CD14-positive monocyte (primary cell): ENCODE measurements at regions not wholly inside any gene's neighbourhood (a gene's known extent, or its start where the extent isn't known, plus 50 kb on each side); places are given as distances from the start of the nearest gene placed in this dataset.

Experiments used
- DNase-seq, 3 donors: peaks; one replicate each; pipeline ENCODE4 v3.0.0-alpha.2; 2011 to 2022
- H2AFZ ChIP-seq: 2 replicates; pipeline ENCODE4 v1.6.0; 2012; ENCODE audit warnings: mild to moderate bottlenecking, low read depth, low read length, inconsistent platforms; ENCODE audit not compliant: insufficient read depth, poor library complexity, severe bottlenecking
- H3K27ac ChIP-seq, 2 donors: 1 replicate in 1 of 2; 2 replicates in 1 of 2; pipeline ENCODE4 v1.5.1; 2012 to 2013; ENCODE audit warnings: low read length in 2 of 2, control low read depth in 1 of 2, inconsistent platforms in 1 of 2, low read depth in 1 of 2, mild to moderate bottlenecking in 1 of 2
- H3K27me3 ChIP-seq, 2 donors: one replicate each; pipeline versions ENCODE4 v1.6.0 to v1.6.1; 2011 to 2013; ENCODE audit warnings: low read length in 2 of 2; ENCODE audit not compliant: control insufficient read depth in 2 of 2, insufficient read depth in 2 of 2
- H3K36me3 ChIP-seq, 2 donors: replicated peaks in 1 of 2; 1 replicate in 1 of 2; 2 replicates in 1 of 2; pipeline versions ENCODE4 v1.5.1 to v1.6.1; 2012 to 2013; ENCODE audit warnings: low read length in 2 of 2, control low read depth in 1 of 2, inconsistent platforms in 1 of 2, mild to moderate bottlenecking in 1 of 2; ENCODE audit not compliant: insufficient read depth in 2 of 2, control insufficient read depth in 1 of 2
- H3K4me1 ChIP-seq, 2 donors: 1 replicate in 1 of 2; 2 replicates in 1 of 2; pipeline versions ENCODE4 v1.5.1 to v1.6.1; 2012 to 2013; ENCODE audit warnings: low read length in 2 of 2, control low read depth in 1 of 2, inconsistent platforms in 1 of 2, mild to moderate bottlenecking in 1 of 2, moderate library complexity in 1 of 2; ENCODE audit not compliant: insufficient read depth in 2 of 2, control insufficient read depth in 1 of 2
- H3K4me2 ChIP-seq: replicated peaks from 2 replicates; pipeline ENCODE3; 2012; ENCODE audit warnings: low read length, moderate library complexity, mild to moderate bottlenecking; ENCODE audit not compliant: poor library complexity, severe bottlenecking; ENCODE audit errors: extremely low read depth
- H3K4me3 ChIP-seq, 3 experiments: fragments of 200-600 bp in 1 of 3; sonication (generic) in 1 of 3; replicated peaks in 1 of 3; 1 replicate in 2 of 3; 2 replicates in 1 of 3; pipeline ENCODE4 v1.5.1; 2011 to 2013; ENCODE audit warnings: low read length in 3 of 3, mild to moderate bottlenecking in 3 of 3, control low read depth in 2 of 3, low read depth in 2 of 3, inconsistent platforms in 1 of 3, moderate library complexity in 1 of 3
- H3K79me2 ChIP-seq: 2 replicates; pipeline ENCODE4 v1.6.0; 2012; ENCODE audit warnings: mild to moderate bottlenecking, control low read depth, inconsistent platforms, low read length, moderate library complexity; ENCODE audit not compliant: insufficient read depth
- H3K9ac ChIP-seq: 2 replicates; pipeline ENCODE4 v1.6.0; 2017; ENCODE audit warnings: low read length, mild to moderate bottlenecking; ENCODE audit not compliant: insufficient read depth, poor library complexity, severe bottlenecking
- H3K9me3 ChIP-seq, 2 donors: replicated peaks in 1 of 2; 1 replicate in 1 of 2; 2 replicates in 1 of 2; pipeline versions ENCODE4 v1.5.1 to v1.6.1; 2012 to 2013; ENCODE audit warnings: low read length in 2 of 2, control low read depth in 1 of 2; ENCODE audit not compliant: control insufficient read depth in 1 of 2, insufficient read depth in 1 of 2
- H4K20me1 ChIP-seq: 2 replicates; pipeline ENCODE4 v1.6.0; 2012; ENCODE audit warnings: mild to moderate bottlenecking, low read length, control low read depth, moderate library complexity; ENCODE audit not compliant: insufficient read depth
- H3K27ac Mint-ChIP-seq, 7 donors: one replicate each; pipeline ENCODE4 v1.8.0; 2020; ENCODE audit warnings: mild to moderate bottlenecking in 7 of 7, mixed read lengths in 7 of 7, moderate library complexity in 6 of 7, inconsistent platforms in 2 of 7
- H3K27me3 Mint-ChIP-seq, 3 donors: one replicate each; pipeline ENCODE4 v1.8.0; 2021 to 2022; ENCODE audit warnings: low read depth in 3 of 3, mild to moderate bottlenecking in 3 of 3, mixed read lengths in 3 of 3, moderate library complexity in 3 of 3, inconsistent platforms in 1 of 3
- H3K36me3 Mint-ChIP-seq, 2 donors: one replicate each; pipeline ENCODE4 v1.8.0; 2020; ENCODE audit warnings: mixed read lengths in 2 of 2, inconsistent platforms in 1 of 2, mild to moderate bottlenecking in 1 of 2
- H3K4me1 Mint-ChIP-seq: one replicate; pipeline ENCODE4 v1.8.0; 2020; ENCODE audit warnings: mild to moderate bottlenecking, mixed read lengths
- H3K4me3 Mint-ChIP-seq, 2 donors: one replicate each; pipeline ENCODE4 v1.8.0; 2020; ENCODE audit warnings: mild to moderate bottlenecking in 2 of 2, mixed read lengths in 2 of 2, moderate library complexity in 1 of 2
- H3K9me3 Mint-ChIP-seq, 7 donors: one replicate each; pipeline ENCODE4 v1.8.0; 2020 to 2022; ENCODE audit warnings: mixed read lengths in 7 of 7, mild to moderate bottlenecking in 6 of 7, moderate library complexity in 6 of 7, inconsistent platforms in 2 of 7
- CTCF ChIP-seq: fragments of 200-600 bp; IDR thresholded peaks from one replicate; pipeline ENCODE4 v1.8.0; 2022; ENCODE audit warnings: antibody characterized with exemption, mild to moderate bottlenecking
- WGBS: methylation state at CpG from one replicate; pipeline ENCODE4 v1.1.5; 2013; ENCODE audit warnings: missing lambda C conversion rate; ENCODE audit not compliant: insufficient coverage; 5-methylcytosine and 5-hydroxymethylcytosine counted together
- intact Hi-C, 2 donors: fragments of 100-400 bp; cut with micrococcal nuclease; formaldehyde crosslinking; loops; one replicate each; pipeline versions ENCODE4 v1.15.0 to v1.15.1; 2023

DNA sequence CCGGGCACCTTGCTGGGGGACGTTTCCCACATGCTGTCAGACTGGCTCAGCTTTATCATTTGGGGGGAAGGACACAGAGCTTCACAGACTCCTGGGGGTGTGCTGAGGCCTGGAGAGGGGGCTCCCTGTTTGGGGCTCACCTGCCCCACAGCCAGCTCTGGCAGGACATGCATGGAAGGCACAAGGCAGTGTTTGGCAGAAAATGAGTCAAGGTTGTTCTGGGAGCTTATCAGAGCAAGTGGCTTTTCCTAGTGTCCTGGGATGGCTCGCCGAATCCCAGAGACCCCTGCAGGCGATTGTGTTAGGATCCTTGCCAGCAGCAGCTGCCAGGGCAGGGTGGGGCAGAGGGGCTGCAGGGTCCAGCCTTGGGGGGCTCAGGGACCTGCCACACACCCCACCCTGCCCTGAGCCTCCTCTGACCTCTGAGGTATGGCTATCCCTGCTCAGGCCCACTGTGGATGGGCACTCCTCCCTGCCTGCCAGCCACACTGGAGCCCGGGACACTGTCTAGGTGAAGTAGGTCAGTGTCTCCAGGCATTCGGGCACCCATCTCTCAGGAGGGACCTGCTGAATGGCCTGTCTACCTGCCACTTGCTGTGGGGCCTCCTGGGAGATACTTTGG lies 1323.0 kb downstream of the BRD1 start:
- Mint-ChIP-seq H3K27ac (no peak overlapping the region), H3K9me3 (no peaks in the 10 kb centered on the region), H3K36me3 (no peaks in the 10 kb centered on the region), H3K4me3 (no peak overlapping the region), H3K27me3 (peaks cover 2 to 8% (median 5%) of the 10 kb centered on the region in 3 donors), H3K4me1 (no peaks in the 10 kb centered on the region)
- Histone ChIP-seq H3K4me2 (no peak overlapping the region), H2AFZ (no peak overlapping the region), H3K79me2 (no peaks in the 10 kb centered on the region), H3K9ac (no peak overlapping the region), H3K36me3 (no peaks in the 10 kb centered on the region), H3K4me3 (no peak overlapping the region), H3K27me3 (no peaks in the 10 kb centered on the region), H3K9me3 (no peaks in the 10 kb centered on the region), H3K4me1 (no peaks in the 10 kb centered on the region), H4K20me1 (no peaks in the 10 kb centered on the region), H3K27ac (no peak overlapping the region)
- no peak for TF ChIP-seq CTCF
- DNase-seq = no peak
- intact Hi-C loops = no loop called here
- WGBS = 87% methylated on average over 5 of the region's 7 CpGs

DNA sequence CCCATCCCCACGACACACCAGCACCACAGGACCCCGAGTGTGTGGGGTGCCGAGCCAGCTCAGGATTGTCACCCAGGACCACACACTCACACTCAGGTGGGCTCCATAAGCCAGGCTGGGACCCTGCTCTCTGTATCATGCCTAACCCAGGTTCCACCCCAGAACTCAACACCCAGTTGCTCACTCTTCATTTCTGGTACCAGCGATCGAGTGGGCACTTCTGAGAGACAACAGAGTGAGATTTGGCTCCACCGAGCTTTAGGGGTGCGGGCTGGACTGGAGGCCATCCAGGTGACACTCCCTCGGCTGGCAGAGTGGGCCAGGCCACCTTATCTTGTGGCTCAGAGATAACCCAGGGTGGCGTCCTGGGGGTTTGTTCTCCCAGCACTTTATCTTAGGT lies 1323.8 kb downstream of the BRD1 start:
- Mint-ChIP-seq H3K27ac (no peak overlapping the region), H3K36me3 (no peaks in the 10 kb centered on the region), H3K27me3 (peaks cover 5 to 9% (median 8%) of the 10 kb centered on the region in 3 donors), H3K4me1 (no peaks in the 10 kb centered on the region), H3K4me3 (no peak overlapping the region), H3K9me3 (no peaks in the 10 kb centered on the region)
- Histone ChIP-seq H4K20me1 (no peaks in the 10 kb centered on the region), H3K27me3 (no peaks in the 10 kb centered on the region), H3K4me1 (no peaks in the 10 kb centered on the region), H3K79me2 (no peaks in the 10 kb centered on the region), H3K4me3 (no peak overlapping the region), H3K27ac (no peak overlapping the region), H3K9ac (no peak overlapping the region), H3K36me3 (no peaks in the 10 kb centered on the region), H3K9me3 (no peaks in the 10 kb centered on the region), H2AFZ (no peak overlapping the region), H3K4me2 (no peak overlapping the region)
- 95% methylated on average over 9 of the region's 9 CpGs for WGBS
- intact Hi-C loops = no loop called here
- DNase-seq = no peak
- TF ChIP-seq CTCF = no peak
